ENCODE measurements at regions not wholly inside any gene's neighbourhood (a gene's known extent, or its start where the extent isn't known, plus 50 kb on each side); places are given as distances from the start of the nearest gene placed in this dataset.

DNA sequence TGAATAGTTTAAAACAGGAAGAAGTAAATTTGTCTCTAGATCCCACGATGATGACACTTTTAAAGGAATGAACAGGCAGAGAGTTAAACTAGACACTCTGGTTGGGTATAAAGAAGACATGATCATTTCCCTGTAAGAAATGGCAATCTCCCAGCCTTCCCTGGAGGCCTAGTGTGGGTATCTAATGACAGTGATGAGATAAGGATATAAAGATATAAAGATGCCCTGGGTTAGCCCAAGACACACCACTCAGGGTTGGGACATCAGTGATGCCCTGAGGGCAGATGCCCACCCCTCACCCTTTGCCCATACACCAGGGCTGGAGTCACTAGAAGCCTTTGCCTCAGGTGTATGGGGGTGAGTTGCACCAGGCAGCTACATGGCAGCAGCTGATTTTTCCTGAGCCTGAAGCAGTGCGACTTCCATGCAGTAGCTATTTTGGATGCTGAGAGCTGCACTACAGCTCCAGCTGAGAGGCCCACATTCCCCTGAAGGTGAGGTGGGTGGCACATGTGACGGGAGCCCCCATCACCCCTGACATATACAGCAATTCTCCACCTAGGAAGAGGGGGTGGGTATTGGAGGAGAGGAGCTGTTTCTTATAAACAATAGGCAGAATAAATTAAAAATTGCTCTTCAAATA, 177.5 kb downstream of the NDFIP2 start:
- TF ChIP-seq CTCF (IDR thresholded peaks at IDR 0.05; ENCODE audit: low read depth, low read length, poor library complexity, severe bottlenecking) (no peak), EZH2phosphoT487 (IDR thresholded peaks at IDR 0.05; ENCODE audit: borderline replicate concordance, low read length) (no peak)

All from DOHH2 (cell line).